Chondrocyte (in vitro differentiated cells): ENCODE measurements at regions not wholly inside any gene's neighbourhood (a gene's known extent, or its start where the extent isn't known, plus 50 kb on each side); places are given as distances from the start of the nearest gene placed in this dataset.
"Not testable (repeated sequence)": the region's sequence is repeated elsewhere in the genome, so short reads cannot be mapped to it uniquely, and the experiment has no call there.

Source experiments
- DNase-seq: peaks from one replicate; pipeline ENCODE4 v3.0.0; 2021; ENCODE audit warnings: mixed read lengths, low spot score
- H3K27ac Mint-ChIP-seq: one replicate; pipeline ENCODE4 v1.8.0; 2021; ENCODE audit warnings: mild to moderate bottlenecking, moderate library complexity, mixed read lengths; ENCODE audit not compliant: unreplicated experiment
- H3K27me3 Mint-ChIP-seq: 2 replicates; pipeline ENCODE4 v1.8.0; 2021; ENCODE audit warnings: low read depth, mixed read lengths
- H3K36me3 Mint-ChIP-seq: 2 replicates; pipeline ENCODE4 v1.8.0; 2021; ENCODE audit warnings: low read depth, mixed read lengths
- H3K4me1 Mint-ChIP-seq: 2 replicates; pipeline ENCODE4 v1.8.0; 2021; ENCODE audit warnings: low read depth, mild to moderate bottlenecking, mixed read lengths
- H3K4me3 Mint-ChIP-seq: one replicate; pipeline ENCODE4 v1.8.0; 2021; ENCODE audit warnings: mild to moderate bottlenecking, moderate library complexity, mixed read lengths; ENCODE audit not compliant: unreplicated experiment
- H3K9me3 Mint-ChIP-seq: 2 replicates; pipeline ENCODE4 v1.8.0; 2021; ENCODE audit warnings: low read depth, mixed read lengths
- TF ChIP-seq, protein P1 (sequence below): fragments of 200-600 bp; sonication (generic); IDR thresholded peaks from 2 replicates; pipeline ENCODE4 v1.5.0; 2021; ENCODE audit warnings: antibody characterized with exemption, mild to moderate bottlenecking, moderate library complexity

DNA sequence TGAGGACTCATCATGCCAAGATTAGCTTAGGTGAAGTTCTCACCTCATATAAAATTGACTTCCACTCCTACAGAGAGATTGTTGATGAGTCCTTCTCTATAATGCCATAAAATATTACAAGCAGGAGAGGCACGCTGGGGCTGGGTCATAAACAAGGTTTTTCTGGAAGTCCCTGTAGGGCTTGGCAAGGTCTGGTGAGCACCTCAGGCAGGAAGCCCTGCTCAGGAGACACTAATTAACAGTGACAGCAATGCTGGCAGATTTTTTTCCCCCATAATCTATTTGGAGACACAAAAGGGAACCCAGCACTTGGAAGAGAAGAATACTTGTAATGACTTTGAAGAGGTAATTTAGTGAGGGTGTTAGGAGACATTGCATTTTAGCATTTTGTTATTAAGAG, 118.7 kb downstream of the DIRAS2 start:
- H3K36me3 Mint-ChIP-seq = no peaks in the 10 kb centered on the region
- no peak overlapping the region for H3K4me3 Mint-ChIP-seq
- peaks cover 6% of the 10 kb centered on the region for H3K9me3 Mint-ChIP-seq
- H3K4me1 Mint-ChIP-seq = no peaks in the 10 kb centered on the region
- H3K27ac Mint-ChIP-seq = no peak overlapping the region
- H3K27me3 Mint-ChIP-seq = peaks cover 5% of the 10 kb centered on the region
- TF ChIP-seq, protein P1, sequence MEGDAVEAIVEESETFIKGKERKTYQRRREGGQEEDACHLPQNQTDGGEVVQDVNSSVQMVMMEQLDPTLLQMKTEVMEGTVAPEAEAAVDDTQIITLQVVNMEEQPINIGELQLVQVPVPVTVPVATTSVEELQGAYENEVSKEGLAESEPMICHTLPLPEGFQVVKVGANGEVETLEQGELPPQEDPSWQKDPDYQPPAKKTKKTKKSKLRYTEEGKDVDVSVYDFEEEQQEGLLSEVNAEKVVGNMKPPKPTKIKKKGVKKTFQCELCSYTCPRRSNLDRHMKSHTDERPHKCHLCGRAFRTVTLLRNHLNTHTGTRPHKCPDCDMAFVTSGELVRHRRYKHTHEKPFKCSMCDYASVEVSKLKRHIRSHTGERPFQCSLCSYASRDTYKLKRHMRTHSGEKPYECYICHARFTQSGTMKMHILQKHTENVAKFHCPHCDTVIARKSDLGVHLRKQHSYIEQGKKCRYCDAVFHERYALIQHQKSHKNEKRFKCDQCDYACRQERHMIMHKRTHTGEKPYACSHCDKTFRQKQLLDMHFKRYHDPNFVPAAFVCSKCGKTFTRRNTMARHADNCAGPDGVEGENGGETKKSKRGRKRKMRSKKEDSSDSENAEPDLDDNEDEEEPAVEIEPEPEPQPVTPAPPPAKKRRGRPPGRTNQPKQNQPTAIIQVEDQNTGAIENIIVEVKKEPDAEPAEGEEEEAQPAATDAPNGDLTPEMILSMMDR = no peak
- no peak for DNase-seq

- DNase-seq = no peak
- TF ChIP-seq, protein P1 = no peak
- Mint-ChIP-seq H3K27ac (no peak overlapping the region), H3K4me3 (no peak overlapping the region), H3K27me3 (peaks cover 4% of the 10 kb centered on the region), H3K36me3 (peaks cover 2% of the 10 kb centered on the region), H3K9me3 (peaks cover 11% of the 10 kb centered on the region), H3K4me1 (no peaks in the 10 kb centered on the region)
Observed at GRCh38 chr9:90526386-90526785, 116.2 kb downstream of the DIRAS2 start.

DNA sequence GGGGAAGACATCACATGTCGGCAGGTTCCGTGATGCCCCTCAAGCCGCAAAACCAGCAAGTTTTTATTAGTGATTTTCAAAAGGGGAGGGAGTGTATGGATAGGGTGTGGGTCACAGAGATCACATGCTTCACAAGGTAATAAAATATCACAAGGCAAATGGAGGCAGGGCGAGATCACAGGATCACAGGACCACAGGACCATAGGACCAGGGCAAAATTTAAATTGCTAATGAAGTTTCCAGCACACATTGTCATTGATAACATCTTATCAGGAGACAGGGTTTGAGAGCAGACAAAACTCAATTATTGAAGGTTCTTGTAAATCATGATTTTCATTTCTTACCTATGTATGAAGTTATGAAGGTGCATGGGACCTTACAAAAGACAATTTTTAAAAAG, 106.5 kb downstream of the DIRAS2 start:
- not testable (repeated sequence) for H3K27ac Mint-ChIP-seq, H3K4me1 Mint-ChIP-seq, H3K27me3 Mint-ChIP-seq, H3K36me3 Mint-ChIP-seq, H3K4me3 Mint-ChIP-seq, DNase-seq
- peaks cover 21% of the 10 kb centered on the region for H3K9me3 Mint-ChIP-seq

GRCh38 chr9:90538566-90538965, 104.1 kb downstream of the DIRAS2 start:
- Mint-ChIP-seq H3K27ac (no peak overlapping the region), H3K27me3 (peaks cover 2% of the 10 kb centered on the region)
- no peak for DNase-seq

DNA sequence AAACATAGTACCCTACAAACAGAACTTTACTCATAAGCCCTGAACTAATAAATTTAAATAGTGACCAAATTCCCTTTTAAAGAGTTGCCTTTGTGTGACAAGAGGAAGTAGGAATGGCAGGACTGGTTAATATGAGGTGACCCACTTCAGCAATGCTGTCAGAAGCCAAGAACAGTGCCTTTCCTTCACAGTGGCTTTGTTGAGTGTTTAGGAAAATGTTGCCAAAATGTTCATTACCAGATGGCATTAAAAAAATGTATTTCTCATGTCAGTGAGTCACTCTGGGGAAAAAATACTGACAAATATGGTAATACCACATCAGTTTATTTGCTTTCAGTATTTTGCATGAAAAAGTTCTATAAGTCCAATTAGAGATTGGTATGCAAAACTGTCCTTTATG, 103.3 kb downstream of the DIRAS2 start:
- Mint-ChIP-seq H3K27me3 (peaks cover 2% of the 10 kb centered on the region), H3K27ac (no peak overlapping the region), H3K4me1 (no peaks in the 10 kb centered on the region), H3K4me3 (no peak overlapping the region), H3K36me3 (no peaks in the 10 kb centered on the region), H3K9me3 (no peaks in the 10 kb centered on the region)
- TF ChIP-seq, protein P1 = no peak
- no peak for DNase-seq

More at GRCh38 chr9:90538566-90538965, 104.1 kb downstream of the DIRAS2 start:
- H3K4me1 Mint-ChIP-seq = no peaks in the 10 kb centered on the region
- no peak overlapping the region for H3K4me3 Mint-ChIP-seq
- no peaks in the 10 kb centered on the region for H3K36me3 Mint-ChIP-seq
- TF ChIP-seq, protein P1 = no peak
- H3K9me3 Mint-ChIP-seq = peaks cover 3% of the 10 kb centered on the region

GRCh38 chr9:90540734-90541133, 101.9 kb downstream of the DIRAS2 start:
- Mint-ChIP-seq H3K4me1 (peaks cover under 1% of the 10 kb centered on the region), H3K27ac (no peak overlapping the region), H3K4me3 (no peak overlapping the region), H3K27me3 (peaks cover 2% of the 10 kb centered on the region), H3K9me3 (no peaks in the 10 kb centered on the region), H3K36me3 (no peaks in the 10 kb centered on the region)
- DNase-seq = no peak
- TF ChIP-seq, protein P1 = no peak
